Fibroblast of skin of abdomen (primary cell): ENCODE measurements at regions not wholly inside any gene's neighbourhood (a gene's known extent, or its start where the extent isn't known, plus 50 kb on each side); places are given as distances from the start of the nearest gene placed in this dataset.
"Not testable (repeated sequence)": the region's sequence is repeated elsewhere in the genome, so short reads cannot be mapped to it uniquely, and the experiment has no call there.

Source experiments
- DNase-seq: peaks from one replicate; pipeline ENCODE4 v3.0.0-alpha.2; 2013

DNA sequence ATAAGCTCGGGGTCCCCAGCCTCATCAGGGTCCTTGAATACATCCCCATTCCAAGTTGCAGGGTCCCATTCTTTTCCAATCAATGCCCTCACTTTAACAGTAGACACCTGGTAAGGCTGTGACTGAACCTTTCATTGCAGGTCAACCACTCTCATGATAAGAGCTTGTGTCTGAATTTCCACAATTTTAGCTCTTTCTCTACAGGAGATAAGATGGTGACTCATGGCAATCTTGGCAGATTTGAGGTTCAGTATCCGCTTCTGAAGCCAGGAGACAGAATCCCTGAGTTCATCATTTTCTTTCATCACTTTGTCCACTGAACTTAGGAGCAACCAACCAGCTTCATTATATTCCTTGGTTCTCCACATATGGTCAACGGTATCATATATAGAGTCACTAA is 409.9 kb downstream of the TMEM232 start:
- DNase-seq: not testable (repeated sequence)

DNA sequence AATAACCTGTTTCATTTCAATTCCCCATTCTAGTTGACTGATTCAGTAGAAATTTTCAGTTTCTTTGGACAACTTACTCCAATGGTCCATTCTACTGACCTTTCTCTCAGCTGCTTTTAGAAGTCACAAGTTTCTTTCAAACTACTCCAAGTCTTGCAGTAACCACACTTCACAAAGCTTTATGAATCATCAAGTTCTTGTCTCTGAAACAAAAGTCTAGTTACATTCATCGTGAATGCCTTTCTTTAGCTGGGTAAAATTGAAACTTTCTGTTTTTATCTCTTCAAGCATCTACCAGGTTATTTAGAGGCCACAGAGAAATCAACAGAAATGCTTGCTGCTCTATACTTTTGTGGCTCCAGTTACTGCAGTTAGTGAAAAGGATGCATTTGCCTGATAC is 405.4 kb downstream of the TMEM232 start:
- DNase-seq: peak; percentile 52

DNA sequence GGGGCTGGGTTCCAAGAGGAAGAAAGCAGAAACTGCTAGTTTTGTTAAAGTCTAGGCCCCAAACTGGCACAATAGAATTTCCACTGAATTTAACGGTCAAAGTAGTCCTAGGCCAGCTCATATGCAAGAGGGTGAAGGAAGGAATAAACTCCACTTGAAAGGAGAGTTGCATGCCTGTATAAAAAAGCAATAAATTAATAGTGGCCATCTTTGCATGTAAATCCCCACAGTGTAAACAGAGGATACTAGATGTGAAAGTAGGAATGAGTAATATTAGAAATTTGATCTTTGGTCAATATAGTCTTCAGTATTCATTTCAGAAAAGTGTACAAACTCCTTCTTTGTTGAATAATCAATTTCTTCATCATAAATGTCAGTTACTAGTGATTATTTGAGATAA is 403.1 kb downstream of the TMEM232 start:
- no peak for DNase-seq

DNA sequence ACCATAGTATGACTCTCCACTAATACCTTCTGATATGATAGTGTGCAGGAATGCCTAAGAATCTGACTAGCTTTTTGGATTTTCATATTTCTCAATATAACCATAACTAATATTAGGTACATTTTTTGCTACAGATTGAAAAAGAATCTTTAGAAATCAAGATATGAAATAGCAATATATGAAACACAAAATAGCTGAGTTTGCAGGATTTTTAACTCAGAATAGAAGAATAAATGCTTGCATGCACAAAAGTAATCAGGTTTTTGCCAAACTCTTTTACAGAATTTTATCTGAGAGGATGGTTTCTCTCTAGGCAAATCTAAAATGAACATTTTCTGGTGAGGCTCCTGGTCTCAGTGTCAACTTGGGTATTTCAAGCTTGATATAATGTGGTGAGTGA is 402.6 kb downstream of the TMEM232 start:
- DNase-seq: no peak

DNA sequence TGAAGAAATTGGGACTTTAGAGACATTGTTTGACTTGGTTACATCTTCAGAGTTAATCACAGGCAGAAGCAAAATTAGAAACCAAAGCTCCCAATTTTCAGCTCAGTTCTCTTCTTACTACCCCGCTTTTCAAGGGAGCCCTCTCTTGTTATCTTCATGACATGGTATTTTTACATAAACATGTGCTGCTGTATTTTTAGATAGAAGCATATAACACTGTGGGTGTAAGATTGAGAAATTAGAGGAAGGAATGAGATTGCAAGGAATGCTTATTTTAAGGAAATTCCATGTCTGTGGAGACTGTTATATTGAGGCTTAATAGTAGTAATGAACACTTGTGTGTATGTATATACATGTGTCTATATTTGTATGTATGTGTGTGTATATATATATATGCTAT is 401.6 kb downstream of the TMEM232 start:
- no peak for DNase-seq

DNA sequence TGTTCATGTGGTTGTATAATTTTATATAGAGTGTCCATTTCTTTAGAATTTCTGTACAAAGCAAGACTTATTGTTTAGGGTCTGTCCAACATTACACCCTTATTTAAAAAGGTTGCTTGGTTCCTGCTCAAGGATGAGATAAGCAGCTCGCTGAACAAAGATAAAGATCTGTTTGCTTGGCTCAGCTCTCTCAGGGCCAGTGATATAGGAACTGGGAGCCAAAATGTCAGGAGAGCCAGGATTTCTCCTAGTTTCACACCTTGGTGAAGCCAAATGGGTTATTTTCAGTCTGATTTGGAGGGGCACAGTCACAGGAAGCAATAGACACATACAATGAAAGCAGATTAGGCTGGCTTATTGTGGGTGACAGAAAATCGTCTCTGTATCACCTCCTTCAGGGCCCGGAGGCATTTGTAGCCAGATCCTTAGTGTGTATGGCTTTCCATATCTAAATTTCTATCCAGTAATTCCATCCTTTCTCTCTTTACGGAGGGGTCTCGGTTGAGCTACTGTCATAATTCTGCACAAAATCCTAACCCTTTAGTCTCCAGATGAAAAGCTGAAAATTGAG is 396.4 kb downstream of the TMEM232 start:
- no peak for DNase-seq

DNA sequence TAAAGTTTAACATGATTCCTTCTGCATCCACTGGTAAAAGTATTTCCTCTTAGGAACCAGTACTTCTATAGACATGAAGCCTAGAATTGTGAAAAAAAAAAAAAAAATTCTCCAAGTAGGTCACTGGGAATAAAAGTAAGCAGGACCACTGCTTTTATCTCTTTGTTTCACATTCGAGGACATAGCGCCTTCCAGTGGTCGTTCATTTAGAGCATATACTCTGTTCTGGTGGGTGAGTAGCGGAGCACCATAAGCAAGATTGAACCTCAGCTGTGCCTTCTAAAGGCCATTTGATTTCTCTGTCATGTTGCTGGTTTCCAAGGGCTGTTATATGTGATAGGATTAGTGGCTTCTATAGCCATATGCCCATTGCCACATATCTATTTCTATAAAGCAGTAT is 393.1 kb downstream of the TMEM232 start:
- peak; percentile 33 for DNase-seq

DNA sequence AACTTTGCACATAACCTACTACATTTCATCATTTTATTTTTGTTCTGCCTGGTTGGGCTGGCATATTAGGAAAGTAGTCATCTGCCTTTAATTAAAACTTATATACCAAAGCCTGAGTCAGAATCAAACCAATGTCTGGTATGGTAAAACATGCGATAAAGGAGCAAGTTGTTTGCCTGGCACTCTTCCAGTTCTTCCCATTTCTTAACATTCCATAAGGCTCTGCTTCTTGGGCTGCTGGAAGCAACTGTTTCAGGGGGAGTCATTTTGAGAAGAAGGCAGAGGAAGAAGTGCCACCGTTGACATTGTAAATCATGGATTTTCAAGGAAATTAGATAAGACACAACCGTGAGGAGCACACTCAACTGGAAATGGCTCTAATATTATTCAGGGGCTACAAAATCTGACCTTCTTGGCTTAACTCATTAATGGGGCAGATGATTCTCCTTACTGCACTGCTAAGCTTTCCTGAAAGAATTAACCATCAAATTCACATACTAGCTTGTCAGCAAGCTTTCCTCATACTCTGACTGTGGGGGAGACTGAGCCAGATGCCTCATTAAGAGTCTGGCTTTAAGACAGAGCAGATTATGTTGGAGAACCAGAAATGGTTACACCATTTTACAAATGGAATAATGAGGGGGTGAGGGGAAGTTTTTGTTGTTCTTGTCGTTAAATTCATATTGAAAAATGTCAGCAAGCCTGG is 391.0 kb downstream of the TMEM232 start:
- peak; percentile 100 for DNase-seq

DNA sequence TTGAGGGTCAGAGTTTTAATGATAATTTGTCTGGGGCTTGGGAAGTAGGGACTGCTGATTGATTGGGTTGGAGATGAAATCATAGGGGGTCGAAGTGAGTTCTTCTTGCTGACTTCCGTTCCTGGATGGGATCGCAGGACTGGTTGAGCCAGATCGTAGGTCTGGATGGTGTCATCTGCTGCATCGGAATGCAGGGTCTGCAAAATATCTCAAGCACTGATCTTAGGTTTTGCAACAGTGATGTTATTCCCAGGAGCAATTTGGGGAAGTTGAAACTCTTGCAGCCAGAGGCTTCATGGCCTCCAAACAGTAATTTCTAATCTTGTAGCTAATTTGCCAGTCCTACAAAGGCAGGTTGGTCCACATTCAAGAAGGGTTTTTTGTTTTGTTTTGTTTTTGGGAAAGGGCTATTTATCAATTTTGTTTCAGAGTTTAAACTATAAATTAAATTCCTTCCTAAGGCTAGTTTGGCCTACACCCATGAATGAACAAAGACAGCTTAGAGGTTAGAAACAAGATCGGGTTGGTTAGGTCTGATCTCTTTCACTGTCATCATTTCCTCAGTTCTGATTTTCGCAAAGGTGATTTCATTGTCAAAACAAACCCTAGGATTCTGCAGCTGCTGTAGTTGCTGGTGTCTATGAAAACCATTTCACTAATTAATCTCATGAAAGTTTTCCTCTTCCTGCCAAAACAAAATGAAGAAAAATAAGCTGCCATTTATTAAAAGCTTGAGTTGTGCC is 388.0 kb downstream of the TMEM232 start:
- DNase-seq: peak; percentile 43

DNA sequence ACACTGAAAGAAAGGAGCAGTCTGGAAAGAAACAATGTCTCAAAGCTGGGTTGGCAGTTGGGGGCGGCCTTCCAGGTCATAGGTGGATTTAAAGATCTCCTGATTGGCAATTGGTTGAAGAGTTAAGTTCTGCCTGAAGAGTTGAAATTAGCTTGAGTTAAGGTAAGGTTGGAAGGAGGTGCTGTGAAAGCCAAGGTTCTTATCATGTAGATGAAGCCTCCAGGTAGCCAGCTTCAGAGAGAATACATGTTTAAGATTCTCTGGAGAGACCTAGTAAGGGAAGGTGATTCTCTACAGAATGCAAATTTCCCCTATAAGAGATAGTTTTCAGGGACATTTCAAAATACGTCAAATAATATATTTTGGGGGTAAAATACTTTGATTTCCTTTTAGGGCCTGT is 387.1 kb downstream of the TMEM232 start:
- DNase-seq: no peak

DNA sequence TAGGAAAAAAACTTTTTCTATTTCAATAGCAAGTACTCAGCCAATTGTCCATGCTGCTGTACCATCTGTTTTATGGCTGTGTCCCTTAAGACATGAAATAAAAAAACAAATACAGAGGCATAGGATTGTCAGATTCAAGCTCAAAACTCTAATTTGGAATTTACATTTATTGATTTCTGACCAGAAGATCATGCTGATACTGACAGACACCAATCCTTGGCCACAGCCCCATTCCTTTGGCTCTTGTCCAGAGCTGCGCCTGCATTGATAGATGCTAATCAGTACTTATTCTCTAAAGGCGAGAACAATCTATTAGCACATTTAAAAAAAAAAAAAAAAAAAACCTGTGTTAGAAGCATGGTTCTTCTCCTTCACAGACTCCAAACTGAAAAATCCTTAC is 384.6 kb downstream of the TMEM232 start:
- DNase-seq: no peak

DNA sequence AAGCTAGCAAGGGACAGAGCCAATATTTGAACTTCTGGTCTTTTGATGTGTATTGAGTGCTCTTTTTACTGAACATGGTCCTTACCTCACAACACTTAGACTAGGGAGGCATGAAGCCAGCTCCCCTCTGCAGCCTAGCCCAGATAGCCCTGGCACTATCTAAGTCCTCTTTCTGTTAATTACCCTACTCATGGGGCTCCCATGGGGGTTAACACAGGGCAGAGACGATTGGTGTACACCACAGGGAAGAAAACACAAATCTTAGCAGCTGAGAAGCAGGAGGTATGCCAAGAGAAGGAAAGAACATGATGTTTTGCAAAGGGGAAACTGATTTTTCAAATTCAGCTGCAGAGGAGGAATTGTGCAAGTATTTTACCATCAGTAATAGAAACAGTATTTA is 383.8 kb downstream of the TMEM232 start:
- DNase-seq: no peak

DNA sequence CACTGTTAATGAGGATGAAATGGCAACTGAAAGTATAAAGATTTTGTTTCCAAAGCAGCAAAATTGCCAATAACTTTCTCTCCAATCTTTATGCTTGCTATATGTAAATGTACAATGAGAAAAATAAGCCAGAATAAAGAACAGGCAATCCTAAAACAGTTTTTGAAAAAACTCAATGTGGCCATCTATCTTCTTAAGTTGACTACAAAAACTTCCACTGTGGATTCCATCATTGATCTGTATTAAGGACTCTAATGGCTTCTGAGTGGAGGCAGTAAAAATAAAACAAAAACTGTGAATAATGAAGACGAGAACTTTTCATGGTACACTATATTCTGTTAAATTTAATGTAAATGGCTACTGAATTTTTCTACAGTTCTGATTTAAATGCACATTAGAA is 382.9 kb downstream of the TMEM232 start:
- no peak for DNase-seq

DNA sequence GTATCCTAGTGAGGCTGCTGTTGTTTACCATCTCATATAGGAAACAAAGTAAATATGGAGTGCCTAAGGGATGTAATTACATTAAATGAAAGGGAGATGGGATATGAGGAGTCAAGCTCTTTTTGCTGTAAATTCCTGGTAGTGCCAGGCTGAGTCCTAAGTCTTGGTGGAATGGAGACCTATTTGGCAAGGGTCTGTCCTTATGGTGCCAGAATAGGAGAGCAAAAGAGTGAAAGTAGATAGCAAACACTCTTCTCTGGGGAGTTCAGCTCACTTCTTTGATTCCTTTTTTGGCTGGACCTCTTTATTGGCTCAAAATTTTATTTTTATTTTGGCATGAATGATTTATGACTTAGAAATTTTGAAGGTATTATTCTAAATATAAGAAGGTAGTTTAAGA is 380.8 kb downstream of the TMEM232 start:
- DNase-seq: no peak

DNA sequence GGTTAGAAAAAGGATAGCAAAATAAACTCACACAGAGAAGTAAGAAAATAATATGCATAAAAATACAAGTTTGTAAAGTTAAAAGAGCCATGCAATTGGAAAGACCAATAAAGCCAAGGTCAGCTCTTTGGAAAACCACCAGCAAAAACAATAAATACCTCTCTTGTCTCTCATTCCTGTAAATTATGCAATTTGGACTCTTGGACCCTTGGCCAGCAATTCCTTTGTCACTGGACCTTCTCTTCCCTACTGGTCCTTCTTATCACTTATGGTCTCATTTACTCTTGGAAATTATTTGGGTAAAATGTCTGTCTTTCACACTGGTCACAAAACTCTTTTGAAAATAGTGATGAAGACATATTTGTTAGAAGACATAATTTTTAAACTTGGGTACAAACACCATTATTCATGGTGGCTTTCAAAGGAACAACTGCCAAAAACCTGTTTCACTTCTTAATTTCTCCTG is 379.5 kb downstream of the TMEM232 start:
- no peak for DNase-seq

DNA sequence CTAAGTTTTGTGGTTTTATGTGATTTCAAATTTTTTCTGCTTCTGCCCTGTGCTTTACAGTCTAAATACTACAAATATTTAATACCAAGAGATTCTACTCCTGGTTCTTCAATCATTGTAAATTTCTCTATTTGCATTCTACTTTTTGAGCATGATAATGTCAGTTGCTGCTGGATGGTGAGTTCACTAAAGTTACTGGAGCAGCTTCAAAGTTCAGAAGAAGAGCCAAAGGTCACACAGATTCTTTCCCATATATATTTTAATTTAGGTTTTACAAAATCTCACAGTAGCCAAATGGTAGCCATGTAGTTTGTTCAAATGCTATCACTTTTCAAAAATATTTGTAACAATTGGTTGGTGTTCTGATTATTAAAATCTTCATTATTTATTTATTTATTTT is 378.7 kb downstream of the TMEM232 start:
- DNase-seq: no peak

DNA sequence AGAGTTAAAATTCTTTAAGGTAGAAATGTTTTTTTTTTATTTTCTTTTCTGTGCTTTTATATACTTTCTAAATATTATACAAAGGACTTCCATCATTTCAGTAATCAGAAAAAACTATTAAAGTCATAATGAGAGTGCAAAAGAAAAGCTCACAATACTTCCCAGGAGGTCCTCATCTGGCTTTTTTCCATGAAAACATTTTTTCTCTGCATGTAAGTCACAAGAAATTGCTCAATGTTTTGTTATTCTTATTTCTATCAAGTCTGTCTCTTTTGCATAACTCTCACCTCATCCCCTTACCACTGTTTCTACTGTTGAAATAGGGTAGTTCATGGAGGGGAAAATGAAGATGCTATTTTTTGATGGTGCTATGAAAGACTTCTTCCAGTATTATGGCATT is 375.0 kb downstream of the TMEM232 start:
- peak; percentile 75 for DNase-seq

DNA sequence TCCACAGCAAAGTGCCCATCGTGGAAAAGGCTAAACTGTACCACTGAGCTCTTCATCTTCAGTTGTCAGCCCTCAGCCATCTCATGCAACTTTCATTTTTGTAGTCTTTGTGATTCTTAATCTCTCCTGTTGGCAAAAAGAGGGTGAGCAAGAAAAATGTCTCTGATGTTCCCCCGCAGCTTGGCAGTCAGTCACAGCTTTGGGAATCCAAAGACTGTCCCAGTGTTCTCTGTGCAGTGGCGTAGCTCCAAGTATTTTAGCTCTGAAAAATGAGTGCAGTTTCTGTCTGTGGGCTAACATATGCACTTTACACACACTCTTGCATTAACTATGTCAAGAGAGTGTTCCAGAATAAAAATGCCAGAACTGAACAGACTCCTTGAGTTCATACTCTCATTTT is 372.2 kb downstream of the TMEM232 start:
- peak; percentile 87 for DNase-seq

DNA sequence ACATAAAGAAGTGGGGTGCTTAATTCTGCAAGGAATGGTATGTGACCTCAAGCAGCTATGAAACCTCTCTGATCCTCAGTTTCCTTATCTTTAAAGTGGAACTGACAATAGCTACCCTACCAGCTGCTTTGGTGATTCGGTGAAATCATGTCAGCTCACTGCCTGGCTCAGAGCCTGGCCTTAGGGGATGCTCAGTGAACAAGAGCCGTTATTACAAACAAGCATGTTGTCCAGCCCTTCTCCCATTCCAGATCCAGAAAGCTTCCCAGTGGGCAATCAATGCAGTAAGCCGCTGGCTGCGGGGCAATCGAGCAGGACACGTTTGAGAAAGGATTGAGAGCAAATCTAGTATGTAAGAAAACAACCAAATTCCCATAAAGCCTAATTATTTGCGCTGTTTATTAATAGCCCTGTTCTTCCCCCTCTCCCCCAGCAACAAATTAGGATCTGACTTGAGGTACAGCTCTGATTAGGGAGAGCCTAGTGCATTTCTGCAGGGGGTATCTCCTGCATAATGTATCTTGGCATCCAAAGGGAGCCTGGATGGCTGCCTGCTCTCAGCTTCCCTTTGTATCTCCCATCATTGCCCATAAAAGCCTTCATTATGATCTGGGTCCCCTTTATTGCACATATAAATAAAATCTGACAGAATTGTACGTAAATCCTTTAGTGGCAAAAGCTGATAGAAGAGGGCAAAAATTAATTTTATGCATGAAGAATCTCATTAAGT is 371.4 kb downstream of the TMEM232 start:
- no peak for DNase-seq

DNA sequence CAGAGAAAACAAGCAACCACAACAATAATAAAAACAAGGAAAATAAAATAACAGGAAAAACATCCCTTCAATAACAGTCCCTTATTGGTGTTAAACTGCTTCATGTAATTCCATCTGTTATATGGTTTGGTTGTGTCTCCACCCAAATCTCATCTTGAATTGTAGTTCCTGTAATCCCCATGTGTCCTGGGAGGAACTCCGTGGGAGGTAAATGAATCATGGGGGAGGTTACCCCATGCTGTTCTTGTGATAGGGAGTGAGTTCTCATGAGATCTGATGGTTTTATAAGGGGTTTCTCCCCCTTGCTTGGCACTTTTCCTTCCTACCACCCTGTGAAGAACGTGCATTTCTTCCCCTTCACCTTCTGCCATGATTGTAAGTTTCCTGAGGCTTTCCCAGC is 369.8 kb downstream of the TMEM232 start:
- DNase-seq: peak; percentile 76

DNA sequence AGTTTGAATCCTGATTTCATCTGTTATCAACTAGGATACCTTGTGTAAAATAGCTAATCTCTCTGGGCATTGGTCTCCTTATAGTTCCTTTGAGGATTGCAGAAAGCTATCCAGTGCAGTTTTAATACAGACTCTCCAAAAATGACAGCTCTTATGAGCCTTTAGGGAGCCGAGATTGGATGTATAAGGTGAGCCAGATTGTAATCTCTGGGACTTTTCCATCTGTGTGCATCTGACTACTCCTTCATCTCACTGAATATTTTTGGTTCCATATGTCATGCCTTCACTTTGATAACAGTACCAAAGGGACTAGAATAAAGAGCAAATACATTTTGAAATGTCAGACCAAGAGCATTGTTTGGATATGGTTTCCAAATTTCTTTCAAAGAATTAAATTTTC is 367.2 kb downstream of the TMEM232 start:
- no peak for DNase-seq

DNA sequence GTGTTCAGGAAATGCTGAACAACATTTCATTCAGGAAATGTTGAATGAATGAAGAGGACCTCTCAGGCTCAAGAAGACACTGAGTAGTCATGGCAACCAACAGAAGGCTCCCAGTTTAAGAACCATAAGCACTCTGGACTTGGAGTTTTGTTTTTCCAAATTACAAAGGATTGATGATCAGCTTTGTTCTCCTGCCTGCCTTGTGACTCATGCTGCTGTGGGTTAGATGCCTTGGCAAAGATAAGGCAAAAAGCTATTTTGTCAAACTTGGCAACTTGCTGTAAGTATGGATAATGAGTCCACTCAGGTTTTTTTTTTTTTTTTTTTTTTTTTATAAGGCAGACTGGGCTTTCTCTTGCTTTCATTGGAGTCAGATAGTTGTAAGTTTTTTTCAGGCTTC is 365.0 kb downstream of the TMEM232 start:
- DNase-seq: peak; percentile 82

DNA sequence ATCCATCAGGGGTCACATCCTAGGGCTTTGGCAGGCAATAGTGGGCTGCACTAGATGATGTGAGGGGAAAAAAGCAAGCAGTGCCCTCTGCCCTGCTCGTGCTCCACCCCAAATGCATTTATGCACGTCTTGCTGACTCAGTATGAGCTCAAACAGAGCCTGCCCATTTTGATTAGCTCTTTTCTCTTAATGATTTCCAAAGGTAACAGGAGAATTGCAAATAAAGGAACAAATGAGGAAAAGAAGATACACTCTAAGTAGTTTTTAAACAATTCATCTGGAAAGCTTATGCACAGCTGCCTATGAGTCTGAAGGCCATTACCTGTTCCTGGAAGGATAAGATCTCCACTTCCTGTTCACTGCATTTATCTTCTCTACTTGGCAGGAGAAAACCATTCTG is 364.2 kb downstream of the TMEM232 start:
- no peak for DNase-seq
